Amniotic epithelial cell (primary cell): ENCODE measurements at regions not wholly inside any gene's neighbourhood (a gene's known extent, or its start where the extent isn't known, plus 50 kb on each side); places are given as distances from the start of the nearest gene placed in this dataset.
"Not testable (repeated sequence)": the region's sequence is repeated elsewhere in the genome, so short reads cannot be mapped to it uniquely, and the experiment has no call there.

ENCODE experiments used
- DNase-seq: peaks from one replicate; pipeline ENCODE4 v3.0.0-alpha.2; 2010; ENCODE audit warnings: low read depth

DNA sequence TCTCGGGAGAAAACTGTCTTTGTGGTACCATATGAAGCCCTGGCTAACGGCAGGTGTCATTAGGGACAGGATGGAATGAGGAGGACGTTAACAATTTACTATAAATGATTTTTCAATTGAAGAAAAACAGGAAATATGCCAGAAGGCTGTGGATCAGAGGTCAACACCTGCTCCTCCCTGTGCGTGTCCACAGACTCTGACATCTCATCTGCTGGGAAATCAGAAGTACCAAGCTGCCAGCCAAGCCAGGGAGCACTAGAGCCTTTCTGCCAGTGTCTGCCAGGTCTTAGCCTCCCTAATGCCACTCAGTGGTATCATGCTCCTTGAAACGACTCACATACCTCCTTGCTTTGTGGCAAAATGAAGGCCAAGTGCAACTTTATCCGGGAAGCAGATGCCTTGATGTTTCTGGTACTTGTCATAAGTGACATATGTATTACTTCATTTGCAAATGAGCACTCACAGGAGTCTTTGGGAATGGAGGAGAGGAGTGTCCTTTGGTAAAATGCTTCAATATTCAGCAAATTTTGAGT, 541.1 kb downstream of the SATB2 start:
- no peak for DNase-seq

DNA sequence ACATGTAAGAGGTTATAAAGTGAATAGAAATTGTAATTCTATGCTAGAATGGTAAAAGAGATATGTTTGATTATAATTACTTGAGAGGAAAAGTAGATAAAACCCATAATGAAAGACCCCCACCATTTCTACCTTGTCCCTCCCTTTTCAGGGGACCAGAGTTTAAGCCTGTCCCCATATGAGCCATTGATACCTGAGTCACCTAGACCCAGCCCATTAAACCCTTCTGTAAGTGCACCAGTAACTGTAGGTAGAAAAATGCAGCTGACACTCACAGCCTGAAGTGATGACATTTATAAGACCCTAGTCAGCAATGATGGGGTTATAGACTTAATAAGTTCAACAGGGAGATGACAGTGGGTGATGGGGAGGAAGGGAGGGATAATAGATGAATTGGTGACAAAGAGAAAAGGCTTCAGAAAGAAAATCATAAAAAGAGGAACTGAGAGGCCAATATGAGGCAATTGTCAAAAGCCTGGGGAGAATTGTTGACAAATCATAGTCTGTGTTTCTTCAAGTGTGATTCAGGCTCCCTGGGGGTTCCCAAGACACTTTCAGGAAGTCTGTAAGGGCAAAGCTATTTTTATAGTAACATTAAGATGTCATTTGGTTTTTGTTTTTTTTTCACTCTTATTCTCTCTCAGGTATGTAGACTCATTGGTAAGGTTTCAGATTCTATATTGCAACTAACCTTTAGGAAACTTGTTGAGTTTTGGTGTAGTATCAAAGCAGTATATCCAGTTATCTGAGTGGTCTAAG, 544.2 kb downstream of the SATB2 start:
- no peak for DNase-seq

DNA sequence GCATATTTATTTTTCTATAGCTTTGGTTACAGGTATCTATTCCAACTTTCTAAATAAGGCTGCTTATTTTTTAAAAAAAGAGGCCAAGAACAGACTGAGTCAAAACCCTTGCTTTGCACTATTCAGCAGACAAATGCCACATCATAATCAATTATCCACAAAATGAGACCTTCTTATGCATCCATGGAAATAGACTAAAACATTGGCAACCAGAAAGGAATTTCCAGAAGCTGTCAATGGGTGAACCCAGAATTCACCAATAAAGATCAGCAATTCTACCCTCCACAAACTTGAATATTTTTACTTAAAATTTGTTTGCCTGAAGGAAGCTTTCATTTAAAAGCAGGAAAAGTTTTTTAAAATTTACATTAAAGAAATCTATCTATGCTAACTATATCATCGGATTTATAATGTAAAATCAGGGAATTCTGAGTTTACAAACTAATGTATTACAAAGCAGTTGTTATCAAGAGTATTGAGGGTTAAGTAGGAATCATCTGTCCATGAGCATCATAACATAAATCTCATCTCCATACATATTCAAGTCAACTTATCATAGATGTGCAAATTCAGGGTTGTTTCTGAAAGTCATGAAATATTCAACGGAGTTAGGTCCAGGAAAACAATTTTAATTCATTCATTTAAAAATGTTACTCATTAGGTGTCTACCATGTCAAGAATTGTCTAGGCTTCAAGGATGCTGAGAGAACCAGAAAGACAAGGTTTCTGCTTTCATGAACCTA, 548.0 kb downstream of the SATB2 start:
- no peak for DNase-seq

DNA sequence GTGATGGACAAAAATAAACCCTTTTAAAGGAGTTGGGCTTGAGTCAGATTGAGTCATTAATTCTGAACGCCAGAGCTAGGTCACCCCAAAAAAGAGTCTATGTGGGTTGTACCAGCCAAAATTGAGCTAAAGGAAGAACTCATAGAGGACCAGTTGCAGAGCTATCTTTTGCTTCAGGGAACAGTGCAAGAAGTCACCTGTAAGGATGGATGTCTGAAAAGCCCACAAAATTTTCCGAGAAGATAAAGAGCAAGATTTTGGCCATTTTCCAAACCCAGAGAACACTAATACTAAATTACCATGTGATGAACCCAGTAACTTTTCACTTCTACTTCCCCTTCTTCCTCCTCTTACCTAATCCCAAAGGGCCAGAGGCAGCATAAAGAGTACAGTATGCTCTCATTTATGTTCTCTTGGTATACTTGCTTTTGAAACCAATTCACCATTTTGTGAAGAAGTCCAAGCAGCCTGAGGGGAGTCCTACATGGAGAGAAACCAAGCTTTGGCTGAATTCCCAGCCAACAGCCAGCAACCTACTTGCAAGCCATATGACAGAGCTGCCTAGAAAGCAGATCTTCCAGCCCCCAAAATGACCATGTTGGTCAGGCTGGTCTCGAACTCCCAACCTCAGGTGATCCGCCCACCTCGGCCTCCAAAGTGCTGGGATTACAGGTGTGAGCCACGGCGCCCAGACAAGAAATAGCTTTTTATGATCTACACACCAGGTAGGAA, 551.7 kb downstream of the SATB2 start:
- DNase-seq, result no peak

DNA sequence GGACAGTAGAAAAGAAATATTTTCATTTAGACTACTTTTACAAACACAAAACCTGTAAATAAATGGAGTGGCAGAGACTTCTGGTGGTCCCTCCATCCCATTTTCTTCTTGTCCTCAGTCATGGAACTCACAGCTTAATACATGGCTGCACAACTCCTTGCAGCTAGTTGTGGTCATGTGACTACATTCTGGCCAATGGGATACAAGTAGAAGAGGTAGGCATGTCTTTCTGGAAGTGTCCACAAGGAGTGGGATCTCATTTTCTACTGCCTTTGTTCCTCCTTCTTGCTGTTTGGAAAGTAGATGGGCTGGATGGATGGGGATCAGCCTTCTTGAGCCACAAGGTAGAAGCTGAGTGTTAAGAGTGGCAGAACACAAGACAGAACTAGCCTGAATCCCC, 555.8 kb downstream of the SATB2 start:
- no peak for DNase-seq

DNA sequence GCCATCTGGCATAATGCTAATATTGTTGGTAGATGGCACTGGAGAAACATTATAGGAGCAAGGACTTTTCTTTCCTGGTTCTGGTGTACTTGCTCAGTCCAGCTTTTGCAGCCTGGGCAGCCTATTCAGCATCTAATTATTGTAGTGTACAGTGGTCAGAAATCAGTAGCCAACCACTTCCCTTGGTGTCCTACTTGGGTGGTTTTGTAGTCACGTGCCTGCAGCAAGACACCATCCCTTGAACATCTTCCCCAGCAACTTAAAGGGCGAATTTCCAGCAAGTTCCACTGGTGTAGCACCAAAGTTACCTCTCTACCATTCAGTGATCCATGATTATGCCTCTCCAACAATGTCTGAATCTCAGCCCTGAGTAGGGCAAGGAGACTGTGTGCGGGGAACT, 557.6 kb downstream of the SATB2 start:
- DNase-seq, result no peak

DNA sequence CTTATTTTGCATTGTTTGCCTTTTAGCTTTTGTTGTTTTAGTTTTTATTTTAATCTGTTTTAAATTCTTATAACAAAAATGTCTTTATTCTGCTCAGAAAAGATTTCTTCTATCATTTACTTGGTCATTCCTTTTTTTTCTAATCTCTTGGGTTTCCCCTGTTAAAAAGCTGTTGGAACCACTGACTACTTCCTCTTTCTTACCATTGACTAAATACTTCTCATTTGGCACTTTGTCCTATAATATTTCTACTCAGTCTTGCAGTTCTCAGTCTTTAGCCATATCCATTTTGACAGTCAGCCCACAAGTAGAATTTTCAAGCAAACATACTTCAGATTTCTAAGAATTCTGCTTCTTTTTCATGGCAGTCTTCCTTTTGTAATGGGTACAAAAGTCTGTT, 567.2 kb downstream of the SATB2 start:
- DNase-seq, result no peak

DNA sequence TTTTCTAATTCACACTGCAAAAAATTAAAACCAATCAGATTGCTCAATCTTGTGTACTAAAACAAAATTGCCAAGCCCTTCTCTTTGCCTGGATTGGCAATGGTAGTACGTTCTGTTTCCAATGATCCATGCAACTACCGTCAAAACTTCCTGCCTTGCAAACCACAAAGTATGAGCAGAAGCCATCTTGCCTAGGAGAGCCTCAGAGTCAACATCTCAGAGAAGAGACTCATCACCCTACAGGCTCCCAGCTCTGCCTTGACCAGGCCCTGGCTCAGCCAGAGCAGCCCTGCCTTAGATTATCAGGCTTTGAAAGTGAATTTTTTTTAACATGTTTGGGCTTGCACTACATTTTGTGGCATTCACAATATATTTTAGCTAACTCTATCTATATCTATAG, 574.1 kb downstream of the SATB2 start:
- DNase-seq, result no peak

DNA sequence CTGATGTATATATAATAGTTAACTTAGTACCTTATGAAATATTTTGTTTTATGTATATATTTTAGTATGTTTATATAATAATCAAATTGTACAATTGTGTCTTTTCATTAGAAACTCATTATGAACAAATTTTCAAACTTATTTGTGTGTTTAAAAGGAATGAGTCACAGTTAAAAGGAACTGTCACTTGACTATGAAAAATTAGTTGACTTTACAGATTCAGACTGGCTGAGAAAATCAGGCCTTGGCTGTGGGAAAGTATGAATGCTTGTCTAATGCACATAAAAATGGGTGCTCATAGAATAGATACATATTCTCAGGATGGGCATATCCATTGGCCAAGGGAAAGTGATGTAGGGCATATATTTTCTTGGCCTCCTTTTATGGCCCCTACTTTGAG, 576.8 kb downstream of the SATB2 start:
- DNase-seq, result no peak

DNA sequence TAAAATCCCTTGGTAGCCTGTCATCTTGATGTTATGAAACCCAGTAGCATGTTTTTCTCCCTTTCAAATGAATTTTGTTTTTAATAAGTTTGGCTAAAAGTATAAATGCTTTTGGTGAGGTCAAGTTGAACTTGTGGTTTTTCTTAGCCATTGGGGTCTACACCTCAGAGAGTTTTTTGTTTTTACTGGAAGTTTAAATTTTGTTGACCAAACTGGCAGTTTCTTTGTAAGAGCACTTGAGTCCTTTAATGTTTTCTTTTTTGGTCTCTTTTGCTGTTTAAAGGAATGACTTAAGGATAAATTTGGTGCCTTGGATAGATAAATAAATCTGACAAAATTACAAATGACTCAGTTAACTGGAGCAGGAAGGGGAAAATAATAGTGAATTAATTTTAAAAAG, 577.3 kb downstream of the SATB2 start:
- no peak for DNase-seq

DNA sequence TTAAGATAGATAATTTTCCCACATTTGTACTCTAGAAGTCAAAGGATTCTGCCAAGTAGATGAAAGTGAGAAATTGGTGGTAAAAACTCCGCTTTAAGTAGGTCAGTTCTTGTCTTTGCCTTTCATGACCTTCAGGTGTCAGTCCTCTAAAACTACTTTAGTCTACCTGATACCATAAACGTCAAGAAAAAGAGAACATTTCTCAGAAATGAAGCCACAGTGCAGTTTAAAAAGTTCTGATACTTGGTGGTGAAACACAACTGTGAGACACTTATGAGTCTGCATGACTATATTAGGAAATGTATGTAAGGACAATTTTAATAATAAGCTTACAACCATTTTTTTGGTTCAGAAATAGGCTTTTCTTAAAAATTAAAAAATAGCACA, 583.3 kb downstream of the SATB2 start:
- DNase-seq, result no peak

DNA sequence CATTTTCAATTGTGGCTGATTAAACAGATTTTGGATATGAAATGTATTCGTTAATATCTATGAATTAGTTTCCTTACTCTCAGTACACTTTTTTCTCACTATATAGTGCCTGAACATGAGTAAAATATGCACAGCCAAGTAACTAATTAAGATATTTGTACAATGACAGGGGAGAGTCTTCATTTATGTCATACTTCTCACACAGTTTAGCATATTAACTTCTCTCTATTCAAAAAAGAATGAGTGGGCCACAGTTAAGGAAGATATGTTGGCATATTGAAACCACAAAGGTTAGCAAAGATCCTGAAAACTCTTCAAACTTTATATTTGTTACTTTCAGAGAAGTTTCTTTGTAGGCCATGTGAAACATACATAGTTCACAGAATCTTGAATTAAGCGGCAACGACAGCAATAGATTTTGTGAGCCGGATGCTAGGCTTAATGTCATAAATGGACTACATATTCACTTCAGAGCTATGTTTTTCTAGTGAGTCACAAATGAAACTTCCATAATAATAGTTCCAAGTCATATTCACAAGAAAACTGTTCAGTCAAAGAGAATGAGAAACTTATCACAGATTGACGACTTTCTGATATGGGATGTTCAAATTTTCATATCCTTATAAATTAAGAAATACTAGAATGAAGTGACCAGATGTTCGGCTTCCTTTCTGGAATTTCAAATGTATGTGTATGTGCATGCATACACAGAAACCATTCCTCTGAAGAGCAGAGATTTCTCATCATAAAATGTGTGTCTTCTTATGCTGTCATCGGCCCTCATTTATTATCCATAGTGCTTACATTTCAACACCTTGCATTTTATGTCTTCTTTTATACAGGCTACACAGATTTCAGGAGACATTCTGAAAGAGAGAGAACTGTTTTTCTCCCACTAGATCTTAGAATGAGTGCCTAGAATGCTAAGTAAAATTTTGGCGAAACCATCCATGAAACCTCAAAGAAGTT, 584.0 kb downstream of the SATB2 start:
- no peak for DNase-seq

DNA sequence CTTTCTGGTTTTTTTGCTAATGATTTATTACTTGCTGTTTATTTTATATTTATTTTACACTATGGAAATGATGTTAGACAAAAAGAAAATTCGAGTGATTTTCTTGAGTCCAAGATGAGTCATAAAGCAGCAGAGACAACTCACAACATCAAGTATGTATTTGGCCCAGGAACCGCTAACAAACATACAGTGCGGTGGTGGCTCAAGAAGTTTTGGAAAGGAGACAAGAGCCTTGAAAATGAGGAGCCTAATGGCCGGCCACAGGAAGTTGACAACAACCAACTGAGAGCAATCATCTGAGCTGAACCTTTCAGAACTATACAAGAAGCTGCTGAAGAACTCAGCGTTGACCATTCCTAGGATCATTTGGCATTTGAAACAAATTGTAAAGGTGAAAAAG, 594.1 kb downstream of the SATB2 start:
- DNase-seq, result no peak

DNA sequence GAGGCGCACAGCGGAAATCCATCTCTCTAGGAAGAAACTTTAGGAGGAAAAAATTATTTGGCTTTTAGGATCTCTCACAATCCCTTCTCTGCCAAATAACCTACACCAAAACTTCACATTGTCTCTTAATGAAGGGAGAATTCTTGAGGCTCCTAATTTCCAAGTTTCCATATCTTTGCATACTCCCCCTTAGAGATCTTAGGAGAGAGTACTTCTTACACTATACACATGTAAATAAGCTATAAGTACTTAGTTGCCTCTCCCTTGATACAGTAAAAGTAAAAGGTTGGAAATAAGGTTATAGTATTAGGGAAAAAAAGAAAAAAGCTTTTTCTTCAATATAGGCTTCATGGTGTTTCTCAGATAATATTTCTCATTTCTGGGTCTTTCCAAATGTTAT, 596.7 kb downstream of the SATB2 start:
- DNase-seq, result no peak

DNA sequence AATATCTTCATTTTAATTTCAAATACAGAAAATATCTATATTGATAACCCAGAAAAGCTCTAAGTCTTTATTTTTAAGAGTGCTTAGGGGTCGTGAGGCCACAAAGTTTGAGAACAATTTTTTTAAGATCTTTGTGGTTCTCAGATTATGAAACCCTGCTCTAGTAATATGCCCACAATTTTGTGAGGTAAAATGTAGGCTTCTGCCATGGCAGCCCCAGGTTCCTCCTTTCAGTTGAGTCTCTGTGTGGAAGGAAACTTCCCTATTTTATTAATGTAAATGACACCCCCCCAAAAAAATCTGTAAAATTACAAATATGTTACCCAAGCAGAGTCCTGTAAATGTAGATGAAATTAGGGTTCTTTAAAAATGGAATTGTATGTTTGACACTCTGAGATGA, 600.5 kb downstream of the SATB2 start:
- no peak for DNase-seq

DNA sequence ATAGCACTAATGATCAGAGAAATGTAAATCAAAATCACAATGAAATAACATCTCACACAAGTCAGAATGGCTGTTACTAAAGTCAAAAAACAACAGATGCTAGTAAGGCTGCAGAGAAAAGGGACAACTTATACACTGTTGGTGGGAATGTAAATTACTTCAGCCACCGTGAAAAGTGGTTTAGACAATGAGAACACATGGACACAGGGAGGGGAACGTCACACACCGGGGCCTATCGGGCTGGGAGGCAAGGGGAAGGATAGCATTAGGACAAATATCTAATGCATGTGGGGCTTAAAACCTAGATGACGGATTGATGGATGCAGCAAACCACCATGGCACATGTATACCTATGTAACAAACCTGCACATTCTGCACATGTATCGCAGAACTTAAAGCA, 602.0 kb downstream of the SATB2 start:
- DNase-seq, result not testable (repeated sequence)

DNA sequence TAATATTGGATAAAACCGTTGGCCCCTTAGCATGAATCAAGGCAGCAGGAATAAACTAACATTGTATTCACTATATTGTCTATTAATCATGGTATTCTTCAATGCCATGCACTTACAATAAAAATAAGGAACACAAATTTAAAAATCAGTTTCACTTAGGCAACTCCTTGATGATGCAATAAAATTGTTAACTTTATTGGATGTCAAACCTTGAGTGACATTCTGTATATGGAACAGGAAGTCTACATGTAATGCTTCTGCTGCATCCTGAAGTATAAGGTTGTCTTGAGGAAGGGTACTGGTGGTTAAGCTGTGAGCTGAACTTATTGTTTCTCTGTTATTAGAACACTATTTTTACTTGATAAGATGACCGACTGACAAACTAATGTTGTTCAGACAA, 605.5 kb downstream of the SATB2 start:
- DNase-seq, result no peak

DNA sequence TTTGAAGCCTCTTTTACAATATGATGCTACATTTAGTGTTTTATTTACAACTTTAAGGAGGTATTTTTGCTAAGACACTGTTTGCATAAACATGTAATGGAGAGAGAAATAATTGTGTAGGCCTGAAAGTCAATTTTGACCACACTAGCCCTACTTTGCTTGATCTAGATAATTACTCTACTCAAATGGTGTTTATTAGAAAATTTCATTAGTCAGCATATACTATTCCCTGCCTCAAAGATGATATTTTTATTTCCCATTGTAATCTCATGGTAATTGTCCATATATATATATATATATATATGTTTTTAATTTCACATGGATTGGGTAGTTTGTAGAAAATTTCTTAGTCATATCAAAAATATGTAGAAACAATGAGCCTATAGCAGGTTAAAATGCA, 632.2 kb downstream of the SATB2 start:
- no peak for DNase-seq

DNA sequence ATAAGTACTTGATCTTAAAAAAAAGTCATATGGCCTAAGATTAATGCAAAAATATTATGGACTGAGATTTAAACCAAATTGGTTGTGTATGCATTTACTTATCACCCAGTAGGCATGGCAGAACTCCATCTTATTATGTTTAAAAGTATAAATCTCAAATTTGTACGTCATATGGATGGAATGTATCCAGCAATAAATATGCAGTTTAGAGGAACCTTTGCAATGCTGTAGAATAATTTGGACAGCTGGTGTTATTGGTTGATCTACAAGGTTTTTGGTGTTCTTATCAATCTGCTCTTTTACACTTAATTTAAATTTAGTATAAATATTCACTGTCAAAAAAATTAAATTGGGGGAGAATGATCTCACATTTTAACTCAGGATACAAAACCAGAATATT, 640.2 kb downstream of the SATB2 start:
- DNase-seq, result no peak

DNA sequence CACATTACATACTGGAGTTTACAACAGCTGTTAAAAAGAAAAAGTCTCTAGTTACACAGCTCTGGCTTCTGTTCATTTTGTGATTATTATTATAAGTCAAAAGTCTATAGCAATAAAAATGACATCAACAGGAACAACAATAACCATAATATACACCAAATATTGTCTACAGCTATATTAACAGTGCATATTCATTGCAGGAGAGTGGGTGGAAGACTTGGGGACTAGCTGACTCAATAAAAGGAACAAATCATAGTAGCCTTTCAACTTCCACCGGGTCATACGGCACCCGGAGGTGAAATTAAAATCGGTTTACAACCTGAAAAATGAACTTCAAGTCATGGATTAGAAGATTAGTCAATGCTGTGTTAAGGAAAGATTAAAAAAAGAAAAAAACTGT, 642.1 kb downstream of the SATB2 start:
- DNase-seq, result no peak

DNA sequence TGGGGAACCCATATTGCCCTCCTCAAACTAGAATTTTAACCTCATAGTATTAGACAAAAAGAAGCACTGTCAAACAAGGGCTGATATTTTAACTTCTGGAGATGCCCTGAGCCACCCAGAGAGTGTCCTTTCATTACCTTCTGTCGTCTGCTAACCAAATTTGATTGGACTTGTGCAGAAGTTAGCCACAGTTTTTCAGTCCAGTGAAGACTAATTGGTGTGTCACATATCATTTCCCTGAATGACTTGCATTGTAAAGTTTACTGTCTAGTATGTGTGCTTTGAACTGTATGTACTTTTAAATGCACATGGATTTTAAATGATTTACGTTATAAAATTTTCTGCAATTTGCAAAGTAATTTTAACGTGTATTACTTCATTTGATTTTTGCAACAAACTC, 646.5 kb downstream of the SATB2 start:
- no peak for DNase-seq

DNA sequence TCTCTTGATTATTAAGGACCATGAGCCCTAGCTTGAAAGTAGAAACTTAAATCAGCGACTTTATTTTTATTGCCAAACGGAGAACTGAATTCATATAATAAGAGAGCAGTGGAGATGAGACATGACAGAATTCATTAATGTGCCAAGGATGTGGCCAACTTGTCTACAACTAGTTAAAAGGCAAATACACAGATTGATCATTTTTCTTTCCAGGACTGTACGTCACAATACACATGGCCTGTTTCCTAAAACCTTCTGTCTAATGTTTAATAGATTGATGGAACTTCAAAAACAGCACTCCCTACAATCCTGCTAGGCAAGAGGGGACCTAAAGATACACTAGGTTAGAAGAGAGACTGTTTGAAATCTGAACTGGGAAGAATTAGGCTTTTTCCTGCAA, 647.8 kb downstream of the SATB2 start:
- no peak for DNase-seq
